ENCODE measurements at regions not wholly inside any gene's neighbourhood (a gene's known extent, or its start where the extent isn't known, plus 50 kb on each side); places are given as distances from the start of the nearest gene placed in this dataset.
"Not testable (repeated sequence)": the region's sequence is repeated elsewhere in the genome, so short reads cannot be mapped to it uniquely, and the experiment has no call there.

DNA sequence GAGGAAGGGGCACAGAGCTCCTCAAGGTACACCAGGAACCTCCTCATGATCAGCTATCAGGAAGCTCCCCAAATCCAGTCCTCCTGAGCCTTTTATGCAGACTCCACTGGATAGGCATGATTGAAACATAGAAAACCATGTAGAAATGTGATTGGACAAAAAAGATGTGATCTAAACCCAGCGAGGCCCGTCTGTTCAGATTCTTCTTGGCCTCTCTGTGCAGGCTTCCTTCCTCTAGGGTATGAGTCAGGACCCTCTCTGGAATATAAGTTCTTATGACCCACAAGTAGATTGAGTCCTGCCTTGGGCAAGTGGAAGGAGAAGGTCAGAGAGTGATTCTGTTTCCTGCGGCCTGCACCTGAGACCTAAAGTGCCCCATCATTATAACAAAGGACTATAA, 166.3 kb downstream of the PHLDA1 start:
- DNase-seq (ENCODE audit: low read depth) = no peak

DNA sequence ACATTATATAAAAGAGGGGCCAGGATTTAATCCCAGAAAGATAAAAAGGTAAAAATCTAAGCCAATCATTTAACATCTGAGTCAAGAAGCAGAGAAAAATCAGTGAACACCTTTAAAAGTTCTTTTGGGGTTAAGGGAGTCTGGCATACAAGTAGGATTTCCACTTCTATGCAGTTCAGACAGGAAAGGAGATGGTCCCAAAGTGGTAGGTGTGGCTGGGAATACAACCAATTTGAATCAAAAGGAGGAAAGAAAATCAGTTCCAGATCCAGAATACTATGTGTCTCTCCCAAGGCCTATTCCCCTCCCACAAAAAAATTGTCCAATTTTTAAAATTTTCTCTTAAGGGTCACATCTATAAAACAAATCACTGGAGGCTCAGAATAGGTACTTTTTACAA, 167.4 kb downstream of the PHLDA1 start:
- DNase-seq (ENCODE audit: low read depth) = no peak

DNA sequence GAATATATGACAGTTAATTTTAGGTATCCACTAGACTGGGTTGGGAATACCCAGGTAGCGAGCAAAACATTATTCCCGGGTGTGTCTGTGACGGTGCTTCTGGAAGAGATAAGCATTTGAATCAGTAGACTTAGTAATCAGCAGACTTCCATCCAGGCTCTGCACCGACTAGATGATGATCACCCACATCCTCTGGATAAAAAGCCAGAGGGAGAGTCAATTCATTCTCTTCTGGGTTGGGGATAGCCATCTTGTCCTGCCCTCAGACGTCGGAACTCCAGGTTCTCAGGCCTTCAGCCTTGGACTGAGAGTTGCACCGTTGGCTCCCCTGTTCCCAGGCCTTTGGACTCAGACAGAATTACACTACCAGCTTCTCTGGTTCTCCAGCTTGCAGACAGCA, 168.0 kb downstream of the PHLDA1 start:
- no peak for DNase-seq (ENCODE audit: low read depth)

GRCh38 chr12:75862692-75863471, 168.7 kb downstream of the PHLDA1 start:
- DNase-seq (ENCODE audit: low read depth) = peak; percentile 96

- no peak for DNase-seq (ENCODE audit: low read depth)
Observed at GRCh38 chr12:75859868-75860267, 171.7 kb downstream of the PHLDA1 start.

DNA sequence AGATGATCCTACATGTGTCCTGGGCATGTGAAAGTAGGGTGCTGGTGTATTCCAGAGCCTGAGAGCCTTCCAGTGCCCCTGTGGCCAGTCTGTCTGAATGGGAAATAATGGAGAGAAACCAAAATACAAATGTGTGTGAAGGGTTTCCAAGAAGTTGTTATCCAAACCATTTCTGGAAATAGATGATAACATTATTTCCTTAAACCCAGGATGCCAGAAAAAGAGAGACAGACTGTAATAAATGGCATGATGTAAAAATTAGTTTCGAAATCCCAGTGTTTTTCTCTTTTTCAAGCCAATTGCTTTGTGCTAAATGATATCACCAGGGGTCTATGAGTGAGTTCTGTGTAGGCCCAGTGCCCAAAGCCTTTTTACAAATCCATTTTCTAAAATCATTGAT, 175.3 kb downstream of the PHLDA1 start:
- no peak for DNase-seq (ENCODE audit: low read depth)

DNA sequence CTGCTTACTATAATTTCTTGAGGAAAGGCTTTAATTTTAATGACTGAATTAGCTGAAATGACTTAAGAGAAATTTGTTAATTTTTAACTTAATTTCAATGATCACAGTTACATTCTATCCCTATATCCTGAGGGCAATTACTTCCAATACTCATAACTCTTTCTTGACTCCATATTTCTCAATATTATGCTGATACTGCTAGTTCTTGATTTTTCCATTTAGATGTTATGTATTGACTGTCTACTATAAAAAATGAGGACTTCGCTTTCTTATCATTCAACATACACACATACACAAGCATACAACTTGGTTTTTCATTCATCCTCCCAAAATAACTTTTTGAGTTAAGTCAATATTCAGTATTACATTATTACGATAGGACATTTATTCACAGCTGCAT, 176.2 kb downstream of the PHLDA1 start:
- DNase-seq (ENCODE audit: low read depth) = no peak

DNA sequence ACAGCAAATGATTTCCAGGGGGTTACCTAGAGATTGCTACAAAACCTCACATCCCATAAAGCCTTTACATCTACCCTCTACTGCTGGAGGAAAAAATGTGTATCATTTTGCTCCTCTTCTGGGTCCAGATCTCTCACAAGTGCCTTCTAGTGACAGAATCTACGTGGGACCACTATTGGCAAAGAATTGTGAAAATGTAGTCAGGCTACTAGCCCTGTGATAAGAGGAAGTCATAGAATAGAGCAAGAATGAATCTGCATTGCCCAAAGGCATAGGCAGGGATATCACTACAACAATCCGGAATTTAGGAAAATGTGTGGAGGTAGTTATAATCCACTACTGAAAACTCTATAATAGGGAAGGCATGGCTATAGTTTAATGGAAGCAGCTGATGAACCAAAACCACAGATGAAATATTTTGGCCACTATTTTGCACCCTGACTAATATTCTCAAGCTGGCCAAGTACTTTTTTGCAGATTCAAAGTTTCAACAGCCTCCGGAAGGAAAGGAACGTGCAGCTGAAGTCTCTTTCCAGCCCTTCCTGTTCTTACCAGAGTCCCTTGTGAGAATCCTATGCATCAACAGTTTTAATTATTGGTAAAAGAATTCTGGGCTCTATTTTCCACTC, 176.8 kb downstream of the PHLDA1 start:
- DNase-seq (ENCODE audit: low read depth) = no peak

DNA sequence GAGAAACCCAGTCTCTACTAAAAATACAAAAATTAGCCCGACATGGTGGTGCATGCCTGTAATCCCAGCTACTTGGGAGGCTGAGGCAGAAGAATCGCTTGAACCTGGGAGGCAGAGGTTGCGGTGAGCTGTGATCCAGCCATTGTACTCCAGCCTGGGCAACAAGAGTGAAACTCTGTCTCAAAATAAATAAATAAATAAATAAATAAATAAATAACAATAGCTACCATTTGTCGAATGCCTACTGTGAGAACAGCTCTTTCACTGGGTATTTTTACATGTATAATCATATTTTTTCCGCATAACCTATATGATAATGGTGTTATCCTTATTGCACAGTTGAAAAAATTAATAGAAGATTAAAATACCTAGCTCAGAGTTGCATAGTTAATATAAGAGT, 177.4 kb downstream of the PHLDA1 start:
- DNase-seq (ENCODE audit: low read depth) = not testable (repeated sequence)

DNA sequence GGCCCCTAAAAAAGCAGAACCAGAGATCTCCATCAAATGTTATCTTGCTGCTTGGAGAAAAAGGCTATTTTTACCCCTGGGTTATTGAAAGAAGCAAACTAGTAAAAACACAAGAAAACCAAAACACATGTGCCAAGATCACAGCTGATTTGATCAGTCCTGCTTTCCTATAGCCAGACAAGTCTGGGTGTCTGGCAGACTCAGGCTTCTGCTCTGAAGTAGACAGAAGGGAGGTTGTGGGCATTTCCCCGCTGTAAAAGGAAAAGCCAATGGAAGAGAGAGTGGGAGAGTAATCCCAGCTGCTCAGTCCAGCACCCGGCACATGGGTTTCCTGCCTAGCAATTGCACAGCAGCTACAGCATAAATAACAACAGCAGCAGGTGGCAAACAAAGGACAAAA, 177.9 kb downstream of the PHLDA1 start:
- DNase-seq (ENCODE audit: low read depth) = no peak

GRCh38 chr12:75852956-75853355, 178.6 kb downstream of the PHLDA1 start:
- DNase-seq (ENCODE audit: low read depth) = no peak

DNA sequence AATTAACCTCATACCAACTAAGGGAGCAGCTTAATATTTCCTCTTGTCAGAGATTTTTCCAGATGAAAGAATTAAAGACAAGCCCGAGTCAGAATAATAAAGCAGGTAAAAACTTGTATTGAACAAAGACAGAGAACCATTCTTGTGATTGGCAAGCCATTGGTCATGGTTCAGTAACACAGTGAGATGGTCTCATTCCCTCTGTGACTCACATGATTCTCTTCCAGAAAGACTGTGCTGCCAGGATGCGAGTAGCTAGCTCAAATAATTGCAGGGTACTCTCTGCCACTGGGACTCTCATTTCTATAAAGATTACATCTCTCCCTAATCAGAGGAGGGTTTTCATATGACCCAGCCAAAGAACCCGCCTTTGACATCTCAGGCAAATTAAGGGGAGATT, 179.4 kb downstream of the PHLDA1 start:
- DNase-seq (ENCODE audit: low read depth) = no peak

- peak; percentile 73 for DNase-seq (ENCODE audit: low read depth)
Observed at GRCh38 chr12:75850721-75851462, 180.7 kb downstream of the PHLDA1 start.

DNA sequence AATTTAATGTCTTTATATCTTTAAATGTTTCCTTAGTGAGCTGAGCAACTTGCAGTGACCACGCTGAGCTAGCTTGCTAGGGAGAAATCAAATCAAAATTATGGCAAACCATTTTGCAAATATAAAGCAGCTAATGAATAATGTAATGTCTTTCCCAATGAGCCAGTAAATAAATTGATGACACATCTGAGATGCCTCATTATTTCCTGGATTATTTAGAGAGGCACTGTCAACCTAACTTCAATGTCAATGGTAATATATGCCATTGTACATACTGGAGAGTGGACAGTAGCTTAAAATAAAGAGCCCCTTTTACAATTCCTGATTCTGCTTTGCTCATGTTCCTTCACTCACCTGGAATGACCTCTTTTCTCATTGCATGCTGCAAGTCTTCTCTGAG, 182.6 kb downstream of the PHLDA1 start:
- no peak for DNase-seq (ENCODE audit: low read depth)

DNA sequence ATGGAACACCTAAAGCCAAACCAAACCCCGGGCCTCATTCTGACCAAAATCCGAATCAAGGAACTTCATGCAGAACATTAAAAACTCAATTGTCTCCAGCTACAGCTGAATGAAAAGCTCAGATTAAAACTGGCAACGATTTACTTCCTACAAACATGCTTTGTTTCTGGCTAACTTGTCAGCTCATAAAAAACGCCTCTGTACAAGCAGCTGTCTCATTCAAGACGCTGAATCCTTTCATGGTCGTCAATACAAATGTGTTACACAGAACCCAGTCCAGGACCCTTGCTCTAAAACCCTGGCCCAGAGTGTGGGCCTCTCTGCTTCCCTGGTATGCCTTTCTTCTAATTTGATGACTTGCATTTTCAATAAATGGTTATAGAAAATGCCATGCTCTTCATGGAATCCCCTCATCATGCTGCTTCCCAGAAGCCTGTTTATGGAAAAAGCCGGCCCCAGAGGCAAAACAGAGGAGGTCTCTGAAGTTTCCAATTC, 183.1 kb downstream of the PHLDA1 start:
- DNase-seq (ENCODE audit: low read depth) = no peak

GRCh38 chr12:75846102-75846501, 185.5 kb downstream of the PHLDA1 start:
- DNase-seq (ENCODE audit: low read depth) = no peak

GRCh38 chr12:75844985-75845384, 186.6 kb downstream of the PHLDA1 start:
- no peak for DNase-seq (ENCODE audit: low read depth)

DNA sequence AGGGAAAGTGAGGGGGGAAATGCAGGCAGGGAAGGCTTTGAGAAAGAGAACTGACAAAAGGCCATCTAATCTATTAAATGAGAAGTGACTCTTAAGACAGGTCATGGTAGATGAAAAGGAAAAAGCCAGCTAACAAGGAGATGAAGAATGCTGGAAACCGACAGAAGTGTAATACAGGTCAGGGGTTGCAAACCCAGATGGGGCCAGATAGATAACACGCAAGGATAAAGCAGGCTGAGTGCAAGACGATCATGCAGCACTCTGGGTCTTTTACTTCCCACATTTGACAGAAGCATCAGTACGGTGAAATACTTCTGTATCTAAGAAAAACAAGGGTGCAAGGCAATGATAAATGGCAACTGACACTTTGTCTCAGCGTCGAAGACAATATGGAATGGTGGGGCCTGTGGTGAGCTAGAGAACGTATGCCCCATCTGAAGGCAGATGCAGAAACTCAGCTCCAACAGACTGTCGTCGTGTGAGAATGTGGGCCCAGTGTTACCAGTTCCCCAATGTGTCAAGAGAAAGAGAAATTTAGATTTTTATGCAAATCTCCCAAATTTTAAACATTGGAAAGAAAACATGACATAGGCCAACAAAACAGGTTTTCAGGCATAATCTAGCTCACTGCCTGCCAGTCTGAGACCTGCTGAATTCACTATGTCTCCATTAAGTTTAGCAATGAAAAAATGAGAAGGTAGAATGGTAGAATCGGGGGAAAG, 187.4 kb downstream of the PHLDA1 start:
- DNase-seq (ENCODE audit: low read depth) = no peak

- DNase-seq (ENCODE audit: low read depth) = no peak
Observed at GRCh38 chr12:75842090-75842489, 189.5 kb downstream of the PHLDA1 start.

DNA sequence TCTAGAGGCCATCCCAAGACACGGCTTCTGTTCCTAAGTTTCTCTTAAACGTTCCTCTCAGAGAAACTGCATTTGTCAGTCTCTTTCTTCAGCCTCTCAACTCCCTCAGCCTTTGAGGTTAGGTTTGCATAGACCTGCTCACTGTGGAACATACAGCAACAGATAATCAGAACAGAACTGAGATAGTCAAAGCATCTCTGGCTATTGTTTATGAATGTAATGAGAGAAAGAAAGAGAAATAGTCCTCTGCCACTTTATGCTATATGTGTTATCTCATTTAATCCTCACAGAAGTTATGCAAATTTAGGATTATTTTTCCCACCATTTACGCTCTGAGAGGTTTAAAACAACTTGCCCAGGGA, 190.6 kb downstream of the PHLDA1 start:
- no peak for DNase-seq (ENCODE audit: low read depth)

GRCh38 chr12:75838309-75838708, 193.3 kb downstream of the PHLDA1 start:
- no peak for DNase-seq (ENCODE audit: low read depth)

DNA sequence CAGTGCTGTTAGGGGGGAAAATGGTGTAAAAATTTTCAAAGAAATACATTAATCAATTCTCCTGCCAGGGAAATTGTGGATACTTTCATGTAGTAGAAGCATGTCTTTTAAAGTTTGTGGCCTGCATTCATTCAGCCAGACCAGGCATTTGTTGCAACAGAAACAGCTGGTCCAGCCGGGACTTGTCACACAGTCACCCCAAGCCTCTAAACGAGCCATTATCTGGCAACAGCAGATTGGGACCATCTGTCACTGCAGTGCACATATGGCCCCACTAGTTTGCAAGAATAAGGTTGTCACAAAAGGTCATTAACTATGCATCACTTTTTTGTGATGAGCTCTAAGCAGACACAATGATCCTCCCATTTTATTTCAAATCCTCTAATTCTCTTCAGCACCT, 193.9 kb downstream of the PHLDA1 start:
- DNase-seq (ENCODE audit: low read depth) = no peak

Measured in HS-5 (cell line).